Endothelial cell of umbilical vein (primary cell): ENCODE measurements at regions not wholly inside any gene's neighbourhood (a gene's known extent, or its start where the extent isn't known, plus 50 kb on each side); places are given as distances from the start of the nearest gene placed in this dataset.

Experiments used
- BruUV-seq: library from RNA; stranded (reverse); fragments of 400-500 nt; replicated peaks from 2 replicates; lab custom pipeline; 2021; lab: Mats Ljungman, UMichigan
- CTCF ChIA-PET: fragments of 300-600, 350-600 bp; sonication (Branson Sonifier 250); formaldehyde crosslinking; loops from one replicate; lab custom pipeline; 2021; ENCODE audit warnings: antibody characterized with exemption, inconsistent platforms; lab: Charles Lee
- POLR2A ChIA-PET: fragments of 300-600, 350-600 bp; sonication (Branson Sonifier 250); formaldehyde crosslinking; loops from one replicate; lab custom pipeline; 2021; ENCODE audit warnings: antibody characterized with exemption, inconsistent platforms; lab: Charles Lee
- DNase-seq: peaks from one replicate; pipeline ENCODE4 v3.0.0-alpha.2; 2011; ENCODE audit warnings: low read depth, low spot score
- FAIRE-seq: peaks from 2 replicates; lab custom pipeline; 2011; peaks lifted over from hg19 to GRCh38; lab: Jason Lieb, UNC
- H2AFZ ChIP-seq: 2 replicates; pipeline ENCODE4 v1.6.0; 2012; ENCODE audit warnings: low read depth, low read length, control low read depth, inconsistent platforms
- H3K27ac ChIP-seq: 2 replicates; pipeline ENCODE4 v1.5.1; 2011; ENCODE audit warnings: low read depth, mild to moderate bottlenecking, control low read depth, low read length, moderate library complexity; ENCODE audit not compliant: insufficient read depth
- H3K27me3 ChIP-seq, 2 experiments: 2 replicates each; pipeline versions ENCODE4 v1.6.0 to v1.6.1; 2011; ENCODE audit warnings: low read length in 2 of 2, mixed read lengths in 1 of 2; ENCODE audit not compliant: control insufficient read depth in 2 of 2, insufficient read depth in 2 of 2
- H3K36me3 ChIP-seq, 2 experiments: 2 replicates in 1 of 2; 3 replicates in 1 of 2; pipeline ENCODE4 v1.5.1; 2011; ENCODE audit warnings: low read length in 2 of 2, mild to moderate bottlenecking in 1 of 2, moderate library complexity in 1 of 2; ENCODE audit not compliant: control insufficient read depth in 2 of 2, insufficient read depth in 2 of 2; ENCODE audit errors: extremely low read depth in 1 of 2
- H3K4me1 ChIP-seq: 3 replicates; pipeline ENCODE4 v1.5.1; 2011; ENCODE audit warnings: mild to moderate bottlenecking, low read length; ENCODE audit not compliant: control insufficient read depth, insufficient read depth; ENCODE audit errors: extremely low read depth
- H3K4me2 ChIP-seq: 2 replicates; pipeline ENCODE4 v1.6.1; 2011; ENCODE audit warnings: low read length, control low read depth, mixed read lengths; ENCODE audit not compliant: insufficient read depth
- H3K4me3 ChIP-seq, 3 experiments: fragments of 200-600 bp in 1 of 3; sonication (generic), shearing (Covaris generic) in 1 of 3; replicated peaks in 1 of 3; 2 replicates each; pipeline ENCODE4 v1.5.1; 2011 to 2016; ENCODE audit warnings: control low read depth in 3 of 3, low read length in 3 of 3, mild to moderate bottlenecking in 2 of 3, inconsistent platforms in 1 of 3, low read depth in 1 of 3, moderate library complexity in 1 of 3; ENCODE audit not compliant: insufficient read depth in 1 of 3
- H3K79me2 ChIP-seq: 2 replicates; pipeline ENCODE4 v1.6.0; 2012; ENCODE audit warnings: low read length, inconsistent platforms; ENCODE audit not compliant: control insufficient read depth, insufficient read depth
- H3K9ac ChIP-seq: replicated peaks from 2 replicates; pipeline ENCODE3; 2011; ENCODE audit warnings: low read length, control low read depth; ENCODE audit not compliant: insufficient read depth; ENCODE audit errors: extremely low read depth
- H3K9me1 ChIP-seq: replicated peaks from 3 replicates; pipeline ENCODE4 v1.6.0; 2011; ENCODE audit warnings: mild to moderate bottlenecking, low read length; ENCODE audit not compliant: control insufficient read depth, insufficient read depth; ENCODE audit errors: extremely low read depth
- H3K9me3 ChIP-seq: replicated peaks from 2 replicates; pipeline ENCODE4 v1.5.1; 2012; ENCODE audit warnings: low read length, inconsistent platforms; ENCODE audit not compliant: control insufficient read depth, insufficient read depth
- H4K20me1 ChIP-seq: replicated peaks from 2 replicates; pipeline ENCODE3; 2011; ENCODE audit warnings: mild to moderate bottlenecking, low read length; ENCODE audit not compliant: control insufficient read depth, insufficient read depth; ENCODE audit errors: extremely low read depth
- EZH2 ChIP-seq: IDR thresholded peaks from 2 replicates; pipeline ENCODE4 v1.6.1; 2012; ENCODE audit warnings: borderline replicate concordance, low read depth, mild to moderate bottlenecking, moderate library complexity, low read length, inconsistent platforms; ENCODE audit not compliant: severe bottlenecking
- FOS ChIP-seq: IDR thresholded peaks from 2 replicates; pipeline ENCODE4 v1.6.1; 2011; ENCODE audit warnings: mild to moderate bottlenecking, low read length, moderate library complexity, borderline replicate concordance; ENCODE audit not compliant: insufficient read depth
- GATA2 ChIP-seq: IDR thresholded peaks from 2 replicates; pipeline ENCODE4 v1.7.0; 2011; ENCODE audit warnings: low read depth, mild to moderate bottlenecking, moderate library complexity, mixed read lengths, low read length; ENCODE audit not compliant: insufficient read length, insufficient read depth
- JUN ChIP-seq: IDR thresholded peaks from 2 replicates; pipeline ENCODE4 v1.6.1; 2011; ENCODE audit warnings: borderline replicate concordance, low read depth; ENCODE audit not compliant: insufficient read length, insufficient read depth
- MYC ChIP-seq: IDR thresholded peaks from one replicate; pipeline ENCODE4 v1.6.1; 2011; ENCODE audit warnings: mild to moderate bottlenecking, low read depth, low read length
- POLR2A ChIP-seq: IDR thresholded peaks from 2 replicates; pipeline ENCODE4 v1.6.1; 2012; ENCODE audit warnings: low read depth, mild to moderate bottlenecking, control low read depth, low read length
- POLR2AphosphoS5 ChIP-seq: IDR thresholded peaks from 2 replicates; pipeline ENCODE4 v1.6.1; 2012; ENCODE audit warnings: low read depth, mild to moderate bottlenecking, control low read depth, low read length, moderate library complexity; ENCODE audit not compliant: insufficient read depth
- dilution Hi-C: fragments of 300-500 bp; cut with MboI; formaldehyde crosslinking; loops from one replicate; pipeline ENCODE4 v1.15.0; 2019; ENCODE audit warnings: low sequenced_read_pairs; ENCODE audit not compliant: extremely low pct_ligation_motif_present
- intact Hi-C: fragments of 100-400 bp; cut with micrococcal nuclease; formaldehyde crosslinking; loops from one replicate; pipeline ENCODE4 v1.10.0; 2022
- TF ChIP-seq, protein P1 (sequence below), 2 donors: IDR thresholded peaks; 1 replicate in 1 of 2; 2 replicates in 1 of 2; pipeline ENCODE4 v1.5.1; 2011; ENCODE audit warnings: low read length in 2 of 2, mild to moderate bottlenecking in 2 of 2, moderate library complexity in 2 of 2, control low read depth in 1 of 2, inconsistent platforms in 1 of 2, low read depth in 1 of 2; ENCODE audit not compliant: insufficient read depth in 1 of 2; ENCODE audit errors: extremely low read depth in 1 of 2
- TF ChIP-seq, protein P2 (sequence below): IDR thresholded peaks from 2 replicates; pipeline ENCODE4 v1.6.1; 2011; ENCODE audit not compliant: insufficient read depth, insufficient read length

DNA sequence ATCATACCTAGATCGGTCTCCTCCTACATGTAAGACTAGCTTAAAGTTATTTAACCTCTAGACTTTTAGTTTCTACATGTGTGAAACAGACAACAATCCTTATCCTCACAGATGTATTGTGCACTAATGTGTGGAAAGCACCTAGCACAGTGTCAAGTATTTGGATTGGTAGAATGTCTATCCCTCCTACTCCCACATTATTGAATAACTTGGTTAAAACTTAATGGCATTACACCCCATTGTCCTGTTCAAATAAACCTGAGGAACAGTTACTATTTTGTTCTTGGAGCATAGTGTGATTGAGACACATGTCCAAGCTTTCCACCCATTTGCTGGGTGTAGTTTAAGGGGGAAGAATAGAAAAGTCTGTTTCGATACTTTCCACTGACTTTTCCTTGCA lies 208.8 kb upstream of the JUN start:
- H3K4me3 ChIP-seq, result no peak overlapping the region

DNA sequence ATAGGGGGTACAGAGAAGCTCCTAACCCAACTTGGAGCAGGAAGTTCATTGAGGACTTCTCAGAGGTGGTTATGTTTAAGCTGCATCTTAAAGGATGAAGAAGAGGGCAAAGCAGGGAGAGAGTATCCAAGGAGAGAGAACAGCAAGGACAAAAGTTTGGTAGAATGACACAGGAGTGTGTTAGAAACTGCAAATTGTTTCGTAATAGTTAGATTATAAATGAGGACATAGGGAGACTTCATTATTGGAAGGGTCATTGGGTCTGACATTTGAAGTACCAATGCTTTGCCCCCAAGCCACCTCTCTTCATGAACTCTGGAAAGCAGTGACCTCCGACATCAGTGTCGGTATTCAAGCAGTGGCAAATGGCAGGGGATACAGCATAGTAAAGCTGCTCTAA lies 209.6 kb upstream of the JUN start:
- ChIA-PET POLR2A (no interaction called here), CTCF (no interaction called here)
- Histone ChIP-seq H2AFZ (no peak overlapping the region), H3K4me1 (no peaks in the 10 kb centered on the region), H3K4me2 (no peak overlapping the region), H3K4me3 (no peak overlapping the region), H3K27me3 (no peaks in the 10 kb centered on the region), H4K20me1 (no peaks in the 10 kb centered on the region), H3K36me3 (no peaks in the 10 kb centered on the region), H3K27ac (no peak overlapping the region), H3K79me2 (no peaks in the 10 kb centered on the region), H3K9me3 (no peaks in the 10 kb centered on the region), H3K9me1 (no peaks in the 10 kb centered on the region), H3K9ac (no peak overlapping the region)
- no peak for TF ChIP-seq POLR2A
- no peak for TF ChIP-seq EZH2
- TF ChIP-seq POLR2AphosphoS5, result no peak
- no peak for TF ChIP-seq GATA2
- TF ChIP-seq, protein P1, sequence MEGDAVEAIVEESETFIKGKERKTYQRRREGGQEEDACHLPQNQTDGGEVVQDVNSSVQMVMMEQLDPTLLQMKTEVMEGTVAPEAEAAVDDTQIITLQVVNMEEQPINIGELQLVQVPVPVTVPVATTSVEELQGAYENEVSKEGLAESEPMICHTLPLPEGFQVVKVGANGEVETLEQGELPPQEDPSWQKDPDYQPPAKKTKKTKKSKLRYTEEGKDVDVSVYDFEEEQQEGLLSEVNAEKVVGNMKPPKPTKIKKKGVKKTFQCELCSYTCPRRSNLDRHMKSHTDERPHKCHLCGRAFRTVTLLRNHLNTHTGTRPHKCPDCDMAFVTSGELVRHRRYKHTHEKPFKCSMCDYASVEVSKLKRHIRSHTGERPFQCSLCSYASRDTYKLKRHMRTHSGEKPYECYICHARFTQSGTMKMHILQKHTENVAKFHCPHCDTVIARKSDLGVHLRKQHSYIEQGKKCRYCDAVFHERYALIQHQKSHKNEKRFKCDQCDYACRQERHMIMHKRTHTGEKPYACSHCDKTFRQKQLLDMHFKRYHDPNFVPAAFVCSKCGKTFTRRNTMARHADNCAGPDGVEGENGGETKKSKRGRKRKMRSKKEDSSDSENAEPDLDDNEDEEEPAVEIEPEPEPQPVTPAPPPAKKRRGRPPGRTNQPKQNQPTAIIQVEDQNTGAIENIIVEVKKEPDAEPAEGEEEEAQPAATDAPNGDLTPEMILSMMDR (IDR thresholded peaks at IDR 0.05; ENCODE audit: extremely low read depth in 1 of 2, insufficient read depth in 1 of 2, low read depth in 1 of 2, low read length in 2 of 2), result no peak
- no peak for TF ChIP-seq FOS
- TF ChIP-seq, protein P2, sequence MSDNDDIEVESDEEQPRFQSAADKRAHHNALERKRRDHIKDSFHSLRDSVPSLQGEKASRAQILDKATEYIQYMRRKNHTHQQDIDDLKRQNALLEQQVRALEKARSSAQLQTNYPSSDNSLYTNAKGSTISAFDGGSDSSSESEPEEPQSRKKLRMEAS, result no peak
- no peak for TF ChIP-seq JUN
- no peak for TF ChIP-seq MYC
- FAIRE-seq (no peak), DNase-seq (no peak)
- dilution Hi-C loops (no loop called here), intact Hi-C loops (no loop called here)
- BruUV-seq, result no TSS peak

More for the DNA sequence above, 208.8 kb upstream of the JUN start:
- Histone ChIP-seq H3K9me1 (no peaks in the 10 kb centered on the region), H3K79me2 (no peaks in the 10 kb centered on the region), H3K9me3 (no peaks in the 10 kb centered on the region), H3K36me3 (no peaks in the 10 kb centered on the region), H3K27ac (no peak overlapping the region), H3K27me3 (no peaks in the 10 kb centered on the region), H3K9ac (no peak overlapping the region), H2AFZ (no peak overlapping the region), H4K20me1 (no peaks in the 10 kb centered on the region), H3K4me2 (no peak overlapping the region), H3K4me1 (no peaks in the 10 kb centered on the region)
- BruUV-seq, result no TSS peak
- FAIRE-seq (no peak), DNase-seq (no peak)
- CTCF ChIA-PET, result interaction anchor here (1.2 kb wide), 1 partner anchor 8 kb away, joined by 4 read pairs; no protein-coding TSS in a partner anchor
- TF ChIP-seq, protein P1 (IDR thresholded peaks at IDR 0.05; ENCODE audit: extremely low read depth in 1 of 2, insufficient read depth in 1 of 2, low read depth in 1 of 2, low read length in 2 of 2), result no peak
- POLR2A ChIA-PET, result no interaction called here
- dilution Hi-C loops (no loop called here), intact Hi-C loops (no loop called here)
